ENCODE measurements at regions not wholly inside any gene's neighbourhood (a gene's known extent, or its start where the extent isn't known, plus 50 kb on each side); places are given as distances from the start of the nearest gene placed in this dataset.

DNA sequence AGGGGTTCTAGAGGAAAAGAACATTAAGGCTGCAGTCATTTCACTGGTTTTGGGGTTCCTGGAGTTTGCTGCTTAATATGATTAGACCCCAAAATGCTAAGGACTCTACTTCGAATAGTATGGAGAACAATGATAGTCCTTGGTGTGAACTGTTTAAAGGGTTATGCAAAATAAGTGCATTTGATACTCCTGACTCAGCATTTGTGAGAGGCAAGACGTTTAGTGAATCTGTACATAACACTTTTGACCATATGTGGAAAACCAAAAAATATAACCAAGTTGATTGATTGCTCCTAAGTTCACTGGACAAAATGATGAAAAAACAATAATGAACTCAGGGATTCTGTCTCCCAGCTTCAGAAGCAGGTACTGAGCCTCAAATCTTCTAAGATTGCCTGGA lies 414.1 kb downstream of the SH3BGRL start:
- H2AK5ac ChIP-seq (ENCODE audit: low read length): no peak overlapping the region
- H2BK5ac ChIP-seq (ENCODE audit: low read depth, low read length, poor library complexity): no peak overlapping the region
- no peak overlapping the region for H4K8ac ChIP-seq (ENCODE audit: low read depth, low read length)
- H4K12ac ChIP-seq (ENCODE audit: low read depth, low read length): no peak overlapping the region
- no peak overlapping the region for H2BK12ac ChIP-seq (ENCODE audit: low read length)
- H3K14ac ChIP-seq (ENCODE audit: low read length): no peak overlapping the region
- H3K23ac ChIP-seq (ENCODE audit: low read length): no peak overlapping the region
- H3K4me3 ChIP-seq (ENCODE audit: low read depth, low read length): no peak overlapping the region
- no peak overlapping the region for H3K27ac ChIP-seq (ENCODE audit: low read depth, low read length)
- H3K79me1 ChIP-seq (ENCODE audit: low read length): no peaks in the 10 kb centered on the region
- no peak overlapping the region for H2AFZ ChIP-seq (ENCODE audit: insufficient read depth, low read length, poor library complexity)
- no peak overlapping the region for H3K18ac ChIP-seq (ENCODE audit: low read length)
- WGBS (ENCODE audit: extremely low coverage, insufficient coverage, insufficient read length): no CpG with 5 or more reads among the region's 2 CpGs
- H3K4ac ChIP-seq (ENCODE audit: low read depth, low read length): no peak overlapping the region
- no peak overlapping the region for H3K9ac ChIP-seq (ENCODE audit: low read length)
- H3K4me1 ChIP-seq (ENCODE audit: control insufficient read depth in 1 of 2, insufficient read depth in 2 of 2, low read length in 2 of 2): no peaks in the 10 kb centered on the region
- no peak for DNase-seq
- H3K9me3 ChIP-seq (ENCODE audit: insufficient read depth, low read depth, low read length): no peaks in the 10 kb centered on the region
- no peak overlapping the region for H3K4me2 ChIP-seq (ENCODE audit: low read length)
- no peaks in the 10 kb centered on the region for H3K79me2 ChIP-seq (ENCODE audit: control insufficient read depth, insufficient read depth, low read length, poor library complexity)
- H3K27me3 ChIP-seq (ENCODE audit: insufficient read depth, low read length): no peaks in the 10 kb centered on the region
- H4K91ac ChIP-seq (ENCODE audit: low read depth, low read length): no peak overlapping the region
- no peak overlapping the region for H2BK120ac ChIP-seq (ENCODE audit: insufficient read depth, low read length, poor library complexity)
- no peaks in the 10 kb centered on the region for H3K36me3 ChIP-seq (ENCODE audit: control insufficient read depth in 1 of 2, insufficient read depth in 2 of 2, low read length in 2 of 2)

DNA sequence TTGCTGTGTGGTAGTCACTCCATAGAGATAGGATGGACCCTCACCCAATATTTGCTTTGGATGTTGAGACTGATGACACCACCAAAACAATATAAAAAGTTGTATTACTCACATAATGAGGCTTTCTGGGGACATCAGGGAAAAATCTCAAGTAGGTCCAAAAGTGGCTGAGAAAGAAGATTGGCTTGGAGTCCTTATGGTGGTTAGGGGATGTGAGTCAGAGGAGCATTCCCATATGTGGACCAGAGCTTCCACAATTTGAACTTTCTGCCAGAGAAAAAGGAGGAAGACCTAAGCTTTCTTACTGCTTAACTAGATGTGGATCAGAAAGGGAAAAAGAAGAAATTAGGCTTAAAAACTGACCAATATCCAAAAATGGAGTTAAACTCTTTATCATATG lies 460.5 kb downstream of the SH3BGRL start:
- H3K4ac ChIP-seq (ENCODE audit: low read depth, low read length): no peak overlapping the region
- H3K27ac ChIP-seq (ENCODE audit: low read depth, low read length): no peak overlapping the region
- no peak overlapping the region for H3K4me3 ChIP-seq (ENCODE audit: low read depth, low read length)
- no peak overlapping the region for H3K9ac ChIP-seq (ENCODE audit: low read length)
- DNase-seq: no peak
- no peaks in the 10 kb centered on the region for H3K36me3 ChIP-seq (ENCODE audit: control insufficient read depth in 1 of 2, insufficient read depth in 2 of 2, low read length in 2 of 2)
- H2BK12ac ChIP-seq (ENCODE audit: low read length): no peak overlapping the region
- H3K23ac ChIP-seq (ENCODE audit: low read length): no peak overlapping the region
- no peak overlapping the region for H3K14ac ChIP-seq (ENCODE audit: low read length)
- no peaks in the 10 kb centered on the region for H3K4me1 ChIP-seq (ENCODE audit: control insufficient read depth in 1 of 2, insufficient read depth in 2 of 2, low read length in 2 of 2)
- H3K18ac ChIP-seq (ENCODE audit: low read length): no peak overlapping the region
- no peaks in the 10 kb centered on the region for H3K79me2 ChIP-seq (ENCODE audit: control insufficient read depth, insufficient read depth, low read length, poor library complexity)
- no peak overlapping the region for H3K4me2 ChIP-seq (ENCODE audit: low read length)
- H3K9me3 ChIP-seq (ENCODE audit: insufficient read depth, low read depth, low read length): no peaks in the 10 kb centered on the region
- no peak overlapping the region for H2AK5ac ChIP-seq (ENCODE audit: low read length)
- no peaks in the 10 kb centered on the region for H3K79me1 ChIP-seq (ENCODE audit: low read length)
- no peak overlapping the region for H2BK120ac ChIP-seq (ENCODE audit: insufficient read depth, low read length, poor library complexity)
- no peak overlapping the region for H4K8ac ChIP-seq (ENCODE audit: low read depth, low read length)
- no peak overlapping the region for H2BK5ac ChIP-seq (ENCODE audit: low read depth, low read length, poor library complexity)
- H3K27me3 ChIP-seq (ENCODE audit: insufficient read depth, low read length): no peaks in the 10 kb centered on the region
- H4K12ac ChIP-seq (ENCODE audit: low read depth, low read length): no peak overlapping the region
- no peak overlapping the region for H2AFZ ChIP-seq (ENCODE audit: insufficient read depth, low read length, poor library complexity)
- no peak overlapping the region for H4K91ac ChIP-seq (ENCODE audit: low read depth, low read length)

DNA sequence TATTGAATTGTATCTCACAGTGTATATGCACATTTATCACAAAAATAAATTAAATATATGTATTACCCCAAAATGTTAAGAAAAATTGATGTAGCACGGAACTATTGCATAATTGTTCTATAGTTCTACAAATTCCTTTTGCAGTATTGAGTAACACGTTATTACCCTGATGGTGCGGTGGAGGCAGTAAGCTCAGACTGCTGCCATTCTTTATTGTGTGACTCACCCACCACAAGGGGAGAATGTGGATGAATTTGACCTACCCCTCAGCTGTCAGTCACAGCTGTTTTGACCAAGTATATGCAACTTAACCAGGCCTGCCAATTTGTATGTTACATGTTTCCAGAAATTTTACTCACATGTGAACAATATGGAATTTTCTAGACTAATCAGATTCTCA lies 506.6 kb downstream of the SH3BGRL start:
- Histone ChIP-seq H3K9ac (ENCODE audit: low read length) (no peak overlapping the region), H3K4me1 (ENCODE audit: control insufficient read depth in 1 of 2, insufficient read depth in 2 of 2, low read length in 2 of 2) (no peaks in the 10 kb centered on the region), H3K27me3 (ENCODE audit: insufficient read depth, low read length) (no peaks in the 10 kb centered on the region), H2BK120ac (ENCODE audit: insufficient read depth, low read length, poor library complexity) (no peak overlapping the region), H2BK5ac (ENCODE audit: low read depth, low read length, poor library complexity) (no peak overlapping the region), H2AFZ (ENCODE audit: insufficient read depth, low read length, poor library complexity) (no peak overlapping the region), H3K79me2 (ENCODE audit: control insufficient read depth, insufficient read depth, low read length, poor library complexity) (no peaks in the 10 kb centered on the region), H3K9me3 (ENCODE audit: insufficient read depth, low read depth, low read length) (no peaks in the 10 kb centered on the region), H4K8ac (ENCODE audit: low read depth, low read length) (no peak overlapping the region), H2BK12ac (ENCODE audit: low read length) (no peak overlapping the region), H2AK5ac (ENCODE audit: low read length) (no peak overlapping the region), H3K23ac (ENCODE audit: low read length) (no peak overlapping the region), H3K14ac (ENCODE audit: low read length) (no peak overlapping the region), H3K27ac (ENCODE audit: low read depth, low read length) (no peak overlapping the region), H3K18ac (ENCODE audit: low read length) (no peak overlapping the region), H4K12ac (ENCODE audit: low read depth, low read length) (no peak overlapping the region), H3K36me3 (ENCODE audit: control insufficient read depth in 1 of 2, insufficient read depth in 2 of 2, low read length in 2 of 2) (no peaks in the 10 kb centered on the region), H3K79me1 (ENCODE audit: low read length) (no peaks in the 10 kb centered on the region), H3K4ac (ENCODE audit: low read depth, low read length) (no peak overlapping the region), H3K4me2 (ENCODE audit: low read length) (no peak overlapping the region), H3K4me3 (ENCODE audit: low read depth, low read length) (no peak overlapping the region), H4K91ac (ENCODE audit: low read depth, low read length) (no peak overlapping the region)
- no CpG with 5 or more reads among the region's 3 CpGs for WGBS (ENCODE audit: extremely low coverage, insufficient coverage, insufficient read length)
- DNase-seq: no peak

DNA sequence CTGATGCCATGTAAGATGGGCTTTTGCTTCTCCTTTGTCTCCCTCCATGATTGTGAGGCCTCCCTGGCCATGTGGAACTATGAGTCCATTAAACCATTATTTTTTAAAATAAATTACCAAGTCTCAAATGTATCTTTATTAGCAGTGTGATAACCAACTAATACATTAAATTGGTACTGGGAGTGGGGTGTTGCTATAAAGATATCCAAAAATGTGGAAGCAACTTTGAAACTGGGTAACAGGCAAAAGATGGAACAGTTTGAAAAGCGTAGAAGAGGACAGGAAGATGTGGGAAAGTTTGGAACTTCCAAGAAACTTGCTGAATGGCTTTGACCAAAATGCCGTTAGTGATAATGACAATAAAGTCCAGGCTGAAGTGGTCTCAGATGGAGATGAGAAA lies 526.7 kb downstream of the SH3BGRL start:
- Histone ChIP-seq H2BK12ac (ENCODE audit: low read length) (no peak overlapping the region), H3K79me2 (ENCODE audit: control insufficient read depth, insufficient read depth, low read length, poor library complexity) (no peaks in the 10 kb centered on the region), H3K4ac (ENCODE audit: low read depth, low read length) (no peak overlapping the region), H3K27ac (ENCODE audit: low read depth, low read length) (no peak overlapping the region), H3K14ac (ENCODE audit: low read length) (no peak overlapping the region), H3K9ac (ENCODE audit: low read length) (no peak overlapping the region), H3K36me3 (ENCODE audit: control insufficient read depth in 1 of 2, insufficient read depth in 2 of 2, low read length in 2 of 2) (no peaks in the 10 kb centered on the region), H3K4me2 (ENCODE audit: low read length) (no peak overlapping the region), H4K91ac (ENCODE audit: low read depth, low read length) (no peak overlapping the region), H2AFZ (ENCODE audit: insufficient read depth, low read length, poor library complexity) (no peak overlapping the region), H3K4me1 (ENCODE audit: control insufficient read depth in 1 of 2, insufficient read depth in 2 of 2, low read length in 2 of 2) (no peaks in the 10 kb centered on the region), H4K8ac (ENCODE audit: low read depth, low read length) (no peak overlapping the region), H2BK5ac (ENCODE audit: low read depth, low read length, poor library complexity) (no peak overlapping the region), H3K4me3 (ENCODE audit: low read depth, low read length) (no peak overlapping the region), H4K12ac (ENCODE audit: low read depth, low read length) (no peak overlapping the region), H3K9me3 (ENCODE audit: insufficient read depth, low read depth, low read length) (no peaks in the 10 kb centered on the region), H3K18ac (ENCODE audit: low read length) (no peak overlapping the region), H2AK5ac (ENCODE audit: low read length) (no peak overlapping the region), H3K27me3 (ENCODE audit: insufficient read depth, low read length) (no peaks in the 10 kb centered on the region), H3K79me1 (ENCODE audit: low read length) (no peaks in the 10 kb centered on the region), H2BK120ac (ENCODE audit: insufficient read depth, low read length, poor library complexity) (no peak overlapping the region), H3K23ac (ENCODE audit: low read length) (no peak overlapping the region)
- WGBS (ENCODE audit: extremely low coverage, insufficient coverage, insufficient read length): no CpG with 5 or more reads among the region's 2 CpGs
- DNase-seq: no peak
